ENCODE measurements at regions not wholly inside any gene's neighbourhood (a gene's known extent, or its start where the extent isn't known, plus 50 kb on each side); places are given as distances from the start of the nearest gene placed in this dataset.
"Not testable (repeated sequence)": the region's sequence is repeated elsewhere in the genome, so short reads cannot be mapped to it uniquely, and the experiment has no call there.

DNA sequence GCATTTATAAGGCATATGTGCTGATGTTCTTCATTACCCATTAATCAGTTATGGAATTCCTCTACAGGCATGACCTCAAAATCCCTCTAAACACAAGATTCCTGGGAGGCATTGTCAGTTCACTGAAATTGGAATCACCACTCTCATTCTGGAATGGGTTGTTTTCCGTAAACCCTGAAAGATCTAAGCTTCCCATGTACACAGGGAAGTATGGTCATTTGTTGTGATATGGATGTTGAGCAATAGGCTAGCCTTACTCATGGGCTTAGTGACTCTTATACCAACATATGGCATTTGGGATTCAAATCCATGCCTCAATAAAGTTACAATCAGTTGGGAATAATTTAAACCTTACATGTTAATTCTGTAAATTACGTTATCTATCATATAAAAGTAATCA is 258.0 kb downstream of the XPNPEP1 start:
- DNase-seq (ENCODE audit: low read depth) = no peak
- TF ChIP-seq, protein P1, sequence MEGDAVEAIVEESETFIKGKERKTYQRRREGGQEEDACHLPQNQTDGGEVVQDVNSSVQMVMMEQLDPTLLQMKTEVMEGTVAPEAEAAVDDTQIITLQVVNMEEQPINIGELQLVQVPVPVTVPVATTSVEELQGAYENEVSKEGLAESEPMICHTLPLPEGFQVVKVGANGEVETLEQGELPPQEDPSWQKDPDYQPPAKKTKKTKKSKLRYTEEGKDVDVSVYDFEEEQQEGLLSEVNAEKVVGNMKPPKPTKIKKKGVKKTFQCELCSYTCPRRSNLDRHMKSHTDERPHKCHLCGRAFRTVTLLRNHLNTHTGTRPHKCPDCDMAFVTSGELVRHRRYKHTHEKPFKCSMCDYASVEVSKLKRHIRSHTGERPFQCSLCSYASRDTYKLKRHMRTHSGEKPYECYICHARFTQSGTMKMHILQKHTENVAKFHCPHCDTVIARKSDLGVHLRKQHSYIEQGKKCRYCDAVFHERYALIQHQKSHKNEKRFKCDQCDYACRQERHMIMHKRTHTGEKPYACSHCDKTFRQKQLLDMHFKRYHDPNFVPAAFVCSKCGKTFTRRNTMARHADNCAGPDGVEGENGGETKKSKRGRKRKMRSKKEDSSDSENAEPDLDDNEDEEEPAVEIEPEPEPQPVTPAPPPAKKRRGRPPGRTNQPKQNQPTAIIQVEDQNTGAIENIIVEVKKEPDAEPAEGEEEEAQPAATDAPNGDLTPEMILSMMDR (IDR thresholded peaks at IDR 0.05; ENCODE audit: low read depth, low read length, missing control alignments) = no peak
- H3K4me3 ChIP-seq (ENCODE audit: low read depth, low read length) = no peak overlapping the region

GRCh38 chr10:109664554-109664953 is 258.8 kb downstream of the XPNPEP1 start:
- no peak overlapping the region for H3K4me3 ChIP-seq (ENCODE audit: low read depth, low read length)
- no peak for DNase-seq (ENCODE audit: low read depth)
- TF ChIP-seq, protein P1 (IDR thresholded peaks at IDR 0.05; ENCODE audit: low read depth, low read length, missing control alignments) = no peak

GRCh38 chr10:109663122-109663521 is 260.2 kb downstream of the XPNPEP1 start:
- TF ChIP-seq, protein P1 (IDR thresholded peaks at IDR 0.05; ENCODE audit: low read depth, low read length, missing control alignments) = no peak
- no peak for DNase-seq (ENCODE audit: low read depth)
- no peak overlapping the region for H3K4me3 ChIP-seq (ENCODE audit: low read depth, low read length)

- DNase-seq (ENCODE audit: low read depth); H3K4me3 ChIP-seq (ENCODE audit: low read depth, low read length): not testable (repeated sequence)
Measured at GRCh38 chr10:109652612-109653011, 270.7 kb downstream of the XPNPEP1 start.

- H3K4me3 ChIP-seq (ENCODE audit: low read depth, low read length) = no peak overlapping the region
- no peak for DNase-seq (ENCODE audit: low read depth)
- TF ChIP-seq, protein P1 (IDR thresholded peaks at IDR 0.05; ENCODE audit: low read depth, low read length, missing control alignments) = no peak
Measured at GRCh38 chr10:109650228-109650627, 273.1 kb downstream of the XPNPEP1 start.

DNA sequence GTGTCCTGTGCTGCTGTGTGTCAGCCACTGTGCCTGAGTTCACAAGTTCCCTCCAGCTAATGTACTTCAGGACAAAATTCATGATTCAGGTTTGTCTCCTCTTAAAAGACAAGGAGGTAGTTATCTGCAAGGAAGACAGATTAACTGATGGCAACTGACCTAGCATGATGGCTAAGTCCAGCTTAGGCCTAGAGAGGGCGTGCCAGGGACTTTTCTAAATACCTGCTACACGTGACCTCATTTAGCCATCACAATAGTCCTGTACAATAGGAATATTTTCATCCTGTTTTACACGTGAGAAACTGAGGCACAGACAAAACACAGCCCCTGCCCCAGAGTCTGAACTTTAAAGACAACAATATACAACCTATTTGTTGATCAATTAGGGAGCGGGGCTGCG is 275.7 kb downstream of the XPNPEP1 start:
- TF ChIP-seq, protein P1 (IDR thresholded peaks at IDR 0.05; ENCODE audit: low read depth, low read length, missing control alignments) = peak; percentile 13
- no peak overlapping the region for H3K4me3 ChIP-seq (ENCODE audit: low read depth, low read length)
- no peak for DNase-seq (ENCODE audit: low read depth)

GRCh38 chr10:109633846-109634245 is 289.5 kb downstream of the XPNPEP1 start:
- no peak overlapping the region for H3K4me3 ChIP-seq (ENCODE audit: low read depth, low read length)
- TF ChIP-seq, protein P1 (IDR thresholded peaks at IDR 0.05; ENCODE audit: low read depth, low read length, missing control alignments) = no peak
- DNase-seq (ENCODE audit: low read depth) = no peak

DNA sequence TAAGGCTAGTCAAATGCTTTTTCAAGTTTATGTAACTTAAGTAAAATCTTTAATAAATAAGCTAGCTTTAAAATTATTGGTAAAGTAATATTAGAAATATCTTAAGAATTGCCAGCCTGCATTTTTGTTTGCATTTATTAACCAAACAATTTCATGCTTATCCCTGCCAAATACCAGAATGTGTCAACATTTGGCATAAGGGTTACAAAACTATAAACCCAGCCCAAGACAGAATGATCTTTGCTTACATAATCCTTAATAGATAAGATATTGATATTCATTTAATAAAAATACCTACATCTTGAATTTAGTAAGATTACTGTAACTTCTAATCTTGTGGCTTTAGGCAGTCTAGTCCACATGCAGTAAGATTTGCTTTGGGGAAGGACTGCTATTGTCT is 290.3 kb downstream of the XPNPEP1 start:
- not testable (repeated sequence) for H3K4me3 ChIP-seq (ENCODE audit: low read depth, low read length); DNase-seq (ENCODE audit: low read depth)
